GM12865 (cell line): ENCODE measurements at regions not wholly inside any gene's neighbourhood (a gene's known extent, or its start where the extent isn't known, plus 50 kb on each side); places are given as distances from the start of the nearest gene placed in this dataset.
A peak's percentile ranks its signal among the peaks of the same experiment; 100 is the strongest.
"Not testable (repeated sequence)": the region's sequence is repeated elsewhere in the genome, so short reads cannot be mapped to it uniquely, and the experiment has no call there.

Experiments
- DNase-seq: peaks from one replicate; pipeline ENCODE4 v3.0.0; 2010; ENCODE audit warnings: low read depth
- H3K4me3 ChIP-seq: 2 replicates; pipeline ENCODE4 v1.5.1; 2011; ENCODE audit warnings: mild to moderate bottlenecking, low read depth, low read length, control low read depth
- TF ChIP-seq, protein P1 (sequence below): IDR thresholded peaks from 2 replicates; pipeline ENCODE4 v1.5.1; 2011; ENCODE audit warnings: low read length, control low read depth, low read depth, inconsistent platforms; ENCODE audit not compliant: insufficient read depth; ENCODE audit errors: missing control alignments

GRCh38 chr14:22492622-22493542 is 96.1 kb downstream of the DAD1 start:
- TF ChIP-seq, protein P1, sequence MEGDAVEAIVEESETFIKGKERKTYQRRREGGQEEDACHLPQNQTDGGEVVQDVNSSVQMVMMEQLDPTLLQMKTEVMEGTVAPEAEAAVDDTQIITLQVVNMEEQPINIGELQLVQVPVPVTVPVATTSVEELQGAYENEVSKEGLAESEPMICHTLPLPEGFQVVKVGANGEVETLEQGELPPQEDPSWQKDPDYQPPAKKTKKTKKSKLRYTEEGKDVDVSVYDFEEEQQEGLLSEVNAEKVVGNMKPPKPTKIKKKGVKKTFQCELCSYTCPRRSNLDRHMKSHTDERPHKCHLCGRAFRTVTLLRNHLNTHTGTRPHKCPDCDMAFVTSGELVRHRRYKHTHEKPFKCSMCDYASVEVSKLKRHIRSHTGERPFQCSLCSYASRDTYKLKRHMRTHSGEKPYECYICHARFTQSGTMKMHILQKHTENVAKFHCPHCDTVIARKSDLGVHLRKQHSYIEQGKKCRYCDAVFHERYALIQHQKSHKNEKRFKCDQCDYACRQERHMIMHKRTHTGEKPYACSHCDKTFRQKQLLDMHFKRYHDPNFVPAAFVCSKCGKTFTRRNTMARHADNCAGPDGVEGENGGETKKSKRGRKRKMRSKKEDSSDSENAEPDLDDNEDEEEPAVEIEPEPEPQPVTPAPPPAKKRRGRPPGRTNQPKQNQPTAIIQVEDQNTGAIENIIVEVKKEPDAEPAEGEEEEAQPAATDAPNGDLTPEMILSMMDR: no peak
- DNase-seq: peak; percentile 40
- H3K4me3 ChIP-seq: peak overlapping the region; percentile 52

DNA sequence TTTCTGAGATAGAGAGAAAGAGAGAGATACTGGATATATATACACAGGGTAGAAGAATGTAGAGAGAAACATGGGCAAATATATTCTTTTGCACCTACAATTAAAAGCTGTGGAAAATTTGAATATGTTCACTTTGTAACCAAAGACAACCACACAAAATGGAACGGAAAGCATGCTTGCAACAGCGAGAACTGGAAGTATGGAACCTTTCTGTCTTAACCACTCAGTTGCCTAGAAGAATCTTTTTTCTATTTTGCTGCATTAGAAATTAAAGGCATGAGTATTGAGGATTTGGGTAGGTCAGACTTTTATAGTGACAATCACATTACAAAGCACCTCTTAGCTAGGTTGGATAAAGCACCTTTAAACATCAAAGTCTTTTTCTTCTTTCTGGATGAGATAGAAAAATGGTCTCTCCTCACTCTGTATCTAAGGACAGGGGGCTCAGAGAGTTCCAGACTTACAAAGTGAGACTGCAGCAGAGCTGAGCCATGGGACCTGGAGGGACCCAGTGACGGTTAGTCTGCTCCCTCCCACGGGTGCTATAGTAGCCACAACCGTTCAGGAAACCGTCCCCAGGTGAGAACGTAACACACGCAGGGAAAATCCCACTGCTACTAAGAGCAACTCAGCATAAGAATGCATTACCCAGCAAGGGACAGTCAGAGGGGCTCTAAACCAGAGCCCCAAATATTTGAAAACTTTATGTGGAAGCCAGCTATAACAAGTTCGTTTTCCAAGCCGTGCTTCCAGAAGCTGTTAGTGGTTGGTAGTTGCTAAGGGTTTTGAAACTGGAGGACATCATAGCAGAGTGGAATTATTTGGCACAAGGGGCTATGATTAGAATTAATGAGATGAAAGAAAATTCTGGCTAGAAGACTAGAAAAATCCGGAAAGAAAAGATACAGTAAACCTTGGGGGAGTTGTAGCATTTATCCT is 97.1 kb downstream of the DAD1 start:
- TF ChIP-seq, protein P1: no peak
- peak overlapping the region; percentile 52 for H3K4me3 ChIP-seq
- peak; percentile 90 for DNase-seq

- H3K4me3 ChIP-seq: peak overlapping the region; percentile 65
Measured at GRCh38 chr14:22491053-22491452, 98.0 kb downstream of the DAD1 start.

DNA sequence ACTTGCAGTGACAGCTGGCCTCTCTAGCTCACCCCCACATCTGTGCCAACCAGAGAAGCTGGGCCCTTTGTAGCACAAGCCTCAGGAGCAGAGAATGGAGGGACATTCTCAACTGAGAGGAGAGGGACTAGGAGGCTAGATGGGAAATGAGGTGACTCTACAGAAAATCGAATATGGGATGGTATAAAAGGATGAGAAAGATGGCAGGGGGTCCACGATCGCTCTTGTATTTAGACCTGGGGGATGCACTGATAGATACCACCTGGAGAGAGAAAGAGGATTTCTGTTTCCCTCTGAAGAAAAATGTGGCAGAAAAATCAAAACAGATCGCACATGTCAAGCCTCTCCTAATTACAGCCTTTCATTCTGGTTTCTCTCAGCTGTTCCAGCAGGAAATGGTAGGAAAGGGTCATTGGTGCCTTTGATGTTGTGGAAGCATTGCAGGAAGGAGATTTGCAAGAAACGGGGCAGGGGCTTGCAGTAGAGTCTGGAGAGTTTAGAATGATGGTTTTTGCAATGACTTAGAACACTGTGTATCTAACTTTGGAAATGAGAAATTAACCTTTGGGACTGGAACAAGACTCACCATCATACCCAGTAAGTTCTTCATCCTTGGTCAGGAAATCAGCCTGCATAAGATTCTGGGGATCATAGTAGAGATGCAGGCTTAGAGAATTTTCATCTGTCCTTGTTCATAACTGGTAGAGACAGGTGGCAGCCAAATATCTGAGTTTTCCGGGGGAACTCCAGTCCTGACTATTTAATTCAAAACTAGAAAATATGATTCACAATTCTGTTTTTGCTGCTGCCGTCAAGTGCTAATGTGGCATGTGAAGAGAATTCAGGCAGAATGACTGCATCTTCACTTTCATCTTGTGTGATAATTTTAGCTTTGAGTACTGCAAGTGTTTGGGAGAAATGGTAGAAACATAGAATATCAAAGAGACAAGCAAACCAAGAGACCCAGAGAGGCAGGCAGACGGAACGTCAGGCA is 98.8 kb downstream of the DAD1 start:
- TF ChIP-seq, protein P1: no peak
- peak overlapping the region; percentile 65 for H3K4me3 ChIP-seq
- DNase-seq: peak; percentile 86

More at GRCh38 chr14:22491053-22491452, 98.0 kb downstream of the DAD1 start:
- not testable (repeated sequence) for DNase-seq

DNA sequence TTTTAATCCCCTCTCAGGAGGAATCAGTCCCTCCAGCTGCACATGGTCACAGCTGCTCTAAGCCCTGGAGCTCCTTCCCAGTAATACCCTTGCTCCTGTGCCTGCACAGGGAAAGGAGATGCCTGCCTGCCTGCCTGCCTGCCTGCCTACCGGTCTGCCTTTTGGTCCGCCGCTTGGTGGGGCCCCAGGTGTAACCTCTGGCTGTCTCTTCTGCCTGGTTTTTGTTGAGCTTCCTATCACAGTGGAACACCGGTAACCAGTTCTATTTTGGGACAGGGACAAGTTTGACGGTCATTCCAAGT is 99.8 kb downstream of the DAD1 start:
- peak; percentile 61 for DNase-seq
- TF ChIP-seq, protein P1: peak; percentile 10
- peak overlapping the region; percentile 65 for H3K4me3 ChIP-seq

- DNase-seq: peak; percentile 89
- TF ChIP-seq, protein P1: no peak
- H3K4me3 ChIP-seq: peak overlapping the region; percentile 65
Measured at GRCh38 chr14:22488522-22489243, 100.3 kb downstream of the DAD1 start.
